RWPE2 (cell line): ENCODE measurements at regions not wholly inside any gene's neighbourhood (a gene's known extent, or its start where the extent isn't known, plus 50 kb on each side); places are given as distances from the start of the nearest gene placed in this dataset.
"Not testable (repeated sequence)": the region's sequence is repeated elsewhere in the genome, so short reads cannot be mapped to it uniquely, and the experiment has no call there.

Source experiments
- ATAC-seq: fragments of 200-7000 bp; cut with Tn5 transposase; 3 replicates; pipeline ENCODE4 v1.9.1; 2021; ENCODE audit warnings: low read depth
- DNase-seq: peaks from one replicate; pipeline ENCODE4 v3.0.0-alpha.2; 2020; ENCODE audit warnings: low spot score
- H3K27ac ChIP-seq: fragments of 450-650 bp; 2 replicates; pipeline ENCODE4 v1.5.1; 2017; ENCODE audit warnings: mild to moderate bottlenecking; ENCODE audit not compliant: poor library complexity, severe bottlenecking
- H3K27me3 ChIP-seq: fragments of 250-450 bp; sonication (Bioruptor Pico); 2 replicates; pipeline ENCODE4 v1.5.1; 2021; ENCODE audit warnings: mild to moderate bottlenecking, moderate library complexity; ENCODE audit not compliant: insufficient read depth, poor library complexity, severe bottlenecking
- H3K36me3 ChIP-seq: fragments of 250-450 bp; sonication (Bioruptor Pico); 2 replicates; pipeline ENCODE4 v1.5.1; 2020; ENCODE audit warnings: low read depth, mild to moderate bottlenecking, moderate library complexity
- H3K4me1 ChIP-seq: fragments of 250-450 bp; sonication (Bioruptor Pico); 2 replicates; pipeline ENCODE4 v1.5.1; 2021; ENCODE audit warnings: mild to moderate bottlenecking, moderate library complexity; ENCODE audit not compliant: insufficient read depth, poor library complexity, severe bottlenecking
- H3K4me3 ChIP-seq: fragments of 250-450 bp; sonication (Bioruptor Pico); 2 replicates; pipeline ENCODE4 v1.5.1; 2021; ENCODE audit warnings: mild to moderate bottlenecking, moderate library complexity; ENCODE audit not compliant: severe bottlenecking
- H3K9me3 ChIP-seq: fragments of 250-450 bp; sonication (Bioruptor Pico); 2 replicates; pipeline ENCODE4 v1.5.1; 2021; ENCODE audit warnings: mild to moderate bottlenecking, moderate library complexity; ENCODE audit not compliant: severe bottlenecking
- CTCF ChIP-seq: fragments of 450-650 bp; IDR thresholded peaks from one replicate; pipeline ENCODE4 v1.5.1; 2017; ENCODE audit warnings: mild to moderate bottlenecking, moderate library complexity; ENCODE audit not compliant: poor library complexity, severe bottlenecking

GRCh38 chr11:116042146-116042545 is 537.9 kb upstream of the CADM1 start:
- Histone ChIP-seq H3K36me3 (no peaks in the 10 kb centered on the region), H3K4me3 (no peak overlapping the region), H3K9me3 (no peaks in the 10 kb centered on the region), H3K27ac (no peak overlapping the region), H3K27me3 (no peaks in the 10 kb centered on the region), H3K4me1 (no peaks in the 10 kb centered on the region)
- TF ChIP-seq CTCF = no peak
- no peak for ATAC-seq
- DNase-seq = no peak

- H3K27ac ChIP-seq = no peak overlapping the region
- TF ChIP-seq CTCF = no peak
- H3K4me1 ChIP-seq = no peaks in the 10 kb centered on the region
- DNase-seq (no peak), ATAC-seq (no peak)
- no peaks in the 10 kb centered on the region for H3K9me3 ChIP-seq
- no peaks in the 10 kb centered on the region for H3K36me3 ChIP-seq
- no peaks in the 10 kb centered on the region for H3K27me3 ChIP-seq
- H3K4me3 ChIP-seq = no peak overlapping the region
Observed at GRCh38 chr11:116037861-116038260, 533.6 kb upstream of the CADM1 start.

GRCh38 chr11:116035977-116036376 is 531.8 kb upstream of the CADM1 start:
- H3K27ac ChIP-seq = no peak overlapping the region
- no peak for DNase-seq
- no peaks in the 10 kb centered on the region for H3K9me3 ChIP-seq
- no peaks in the 10 kb centered on the region for H3K36me3 ChIP-seq
- ATAC-seq = no peak
- TF ChIP-seq CTCF = no peak
- H3K4me3 ChIP-seq = no peak overlapping the region
- no peaks in the 10 kb centered on the region for H3K4me1 ChIP-seq
- H3K27me3 ChIP-seq = no peaks in the 10 kb centered on the region

GRCh38 chr11:116033931-116034553 is 529.8 kb upstream of the CADM1 start:
- H3K4me3 ChIP-seq = no peak overlapping the region
- DNase-seq = no peak
- no peak overlapping the region for H3K27ac ChIP-seq
- H3K27me3 ChIP-seq = no peaks in the 10 kb centered on the region
- H3K4me1 ChIP-seq = no peaks in the 10 kb centered on the region
- ATAC-seq = no peak
- no peaks in the 10 kb centered on the region for H3K9me3 ChIP-seq
- TF ChIP-seq CTCF = no peak
- no peaks in the 10 kb centered on the region for H3K36me3 ChIP-seq

GRCh38 chr11:116030697-116031331 is 526.6 kb upstream of the CADM1 start:
- Histone ChIP-seq H3K36me3 (no peaks in the 10 kb centered on the region), H3K4me3 (no peak overlapping the region), H3K27me3 (no peaks in the 10 kb centered on the region), H3K4me1 (no peaks in the 10 kb centered on the region), H3K27ac (no peak overlapping the region), H3K9me3 (no peaks in the 10 kb centered on the region)
- DNase-seq (no peak), ATAC-seq (no peak)
- no peak for TF ChIP-seq CTCF

GRCh38 chr11:116028506-116028905 is 524.3 kb upstream of the CADM1 start:
- not testable (repeated sequence) for H3K9me3 ChIP-seq, H3K27me3 ChIP-seq, H3K4me3 ChIP-seq, ATAC-seq, H3K4me1 ChIP-seq, DNase-seq, H3K27ac ChIP-seq, H3K36me3 ChIP-seq
